ENCODE measurements at regions not wholly inside any gene's neighbourhood (a gene's known extent, or its start where the extent isn't known, plus 50 kb on each side); places are given as distances from the start of the nearest gene placed in this dataset.
"Not testable (repeated sequence)": the region's sequence is repeated elsewhere in the genome, so short reads cannot be mapped to it uniquely, and the experiment has no call there.

DNA sequence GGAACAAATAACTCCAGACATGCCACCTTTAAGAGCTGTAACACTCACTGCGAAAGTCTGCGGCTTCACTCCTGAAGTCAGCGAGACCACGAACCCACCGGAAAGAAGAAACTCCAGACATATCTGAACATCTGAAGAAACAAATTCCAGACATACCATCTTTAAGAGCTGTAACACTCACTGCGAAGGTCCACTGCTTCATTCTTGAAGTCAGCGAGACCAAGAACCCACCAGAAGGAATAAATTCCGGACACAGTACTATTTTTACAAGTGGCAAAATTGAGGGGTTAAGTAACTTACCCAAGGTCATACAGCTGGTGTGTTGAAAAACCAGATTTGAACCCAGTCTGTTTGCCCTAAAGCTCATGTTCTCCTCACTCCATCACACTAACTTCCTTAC lies 96.8 kb upstream of the GALNT15 start:
- TF ChIP-seq, protein P1, sequence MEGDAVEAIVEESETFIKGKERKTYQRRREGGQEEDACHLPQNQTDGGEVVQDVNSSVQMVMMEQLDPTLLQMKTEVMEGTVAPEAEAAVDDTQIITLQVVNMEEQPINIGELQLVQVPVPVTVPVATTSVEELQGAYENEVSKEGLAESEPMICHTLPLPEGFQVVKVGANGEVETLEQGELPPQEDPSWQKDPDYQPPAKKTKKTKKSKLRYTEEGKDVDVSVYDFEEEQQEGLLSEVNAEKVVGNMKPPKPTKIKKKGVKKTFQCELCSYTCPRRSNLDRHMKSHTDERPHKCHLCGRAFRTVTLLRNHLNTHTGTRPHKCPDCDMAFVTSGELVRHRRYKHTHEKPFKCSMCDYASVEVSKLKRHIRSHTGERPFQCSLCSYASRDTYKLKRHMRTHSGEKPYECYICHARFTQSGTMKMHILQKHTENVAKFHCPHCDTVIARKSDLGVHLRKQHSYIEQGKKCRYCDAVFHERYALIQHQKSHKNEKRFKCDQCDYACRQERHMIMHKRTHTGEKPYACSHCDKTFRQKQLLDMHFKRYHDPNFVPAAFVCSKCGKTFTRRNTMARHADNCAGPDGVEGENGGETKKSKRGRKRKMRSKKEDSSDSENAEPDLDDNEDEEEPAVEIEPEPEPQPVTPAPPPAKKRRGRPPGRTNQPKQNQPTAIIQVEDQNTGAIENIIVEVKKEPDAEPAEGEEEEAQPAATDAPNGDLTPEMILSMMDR (IDR thresholded peaks at IDR 0.05): not testable (repeated sequence)
- TF ChIP-seq POLR2A (IDR thresholded peaks at IDR 0.05): not testable (repeated sequence)
